ENCODE measurements at regions not wholly inside any gene's neighbourhood (a gene's known extent, or its start where the extent isn't known, plus 50 kb on each side); places are given as distances from the start of the nearest gene placed in this dataset.
"Not testable (repeated sequence)": the region's sequence is repeated elsewhere in the genome, so short reads cannot be mapped to it uniquely, and the experiment has no call there.

DNA sequence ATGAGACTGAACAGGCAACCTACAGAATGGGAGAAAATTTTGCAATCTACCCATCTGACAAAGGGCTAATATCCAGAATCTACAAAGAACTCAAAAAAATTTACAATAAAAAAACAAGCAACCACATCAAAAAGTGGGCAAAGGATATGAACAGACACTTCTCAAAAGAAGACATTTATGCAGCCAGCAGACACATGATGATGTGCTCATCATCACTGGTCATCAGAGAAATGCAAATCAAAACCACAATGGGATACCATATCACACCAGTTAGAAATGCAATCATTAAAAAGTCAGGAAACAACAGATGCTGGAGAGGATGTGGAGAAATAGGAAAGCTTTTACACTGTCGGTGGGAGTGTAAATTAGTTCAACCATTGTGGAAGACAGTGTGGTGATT lies 51.7 kb upstream of the PAXBP1 start:
- DNase-seq: not testable (repeated sequence)

DNA sequence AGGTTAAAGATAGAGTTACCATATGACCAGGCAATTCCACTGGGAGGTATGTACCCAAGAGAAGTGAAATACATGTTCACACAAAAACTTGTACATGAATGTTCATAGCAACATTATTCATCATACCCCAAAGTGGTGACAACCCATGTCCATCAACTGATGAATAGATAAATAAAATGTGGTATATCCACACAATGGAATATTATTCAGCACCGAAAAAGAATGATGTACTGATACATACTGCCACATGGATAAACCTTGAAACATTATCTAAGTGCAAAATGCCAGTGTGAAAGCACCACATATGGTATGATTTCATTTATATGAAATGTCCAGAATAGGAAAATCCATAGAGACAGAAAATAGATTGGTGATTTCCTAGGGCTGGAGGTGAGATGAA lies 53.4 kb upstream of the PAXBP1 start:
- no peak for DNase-seq

DNA sequence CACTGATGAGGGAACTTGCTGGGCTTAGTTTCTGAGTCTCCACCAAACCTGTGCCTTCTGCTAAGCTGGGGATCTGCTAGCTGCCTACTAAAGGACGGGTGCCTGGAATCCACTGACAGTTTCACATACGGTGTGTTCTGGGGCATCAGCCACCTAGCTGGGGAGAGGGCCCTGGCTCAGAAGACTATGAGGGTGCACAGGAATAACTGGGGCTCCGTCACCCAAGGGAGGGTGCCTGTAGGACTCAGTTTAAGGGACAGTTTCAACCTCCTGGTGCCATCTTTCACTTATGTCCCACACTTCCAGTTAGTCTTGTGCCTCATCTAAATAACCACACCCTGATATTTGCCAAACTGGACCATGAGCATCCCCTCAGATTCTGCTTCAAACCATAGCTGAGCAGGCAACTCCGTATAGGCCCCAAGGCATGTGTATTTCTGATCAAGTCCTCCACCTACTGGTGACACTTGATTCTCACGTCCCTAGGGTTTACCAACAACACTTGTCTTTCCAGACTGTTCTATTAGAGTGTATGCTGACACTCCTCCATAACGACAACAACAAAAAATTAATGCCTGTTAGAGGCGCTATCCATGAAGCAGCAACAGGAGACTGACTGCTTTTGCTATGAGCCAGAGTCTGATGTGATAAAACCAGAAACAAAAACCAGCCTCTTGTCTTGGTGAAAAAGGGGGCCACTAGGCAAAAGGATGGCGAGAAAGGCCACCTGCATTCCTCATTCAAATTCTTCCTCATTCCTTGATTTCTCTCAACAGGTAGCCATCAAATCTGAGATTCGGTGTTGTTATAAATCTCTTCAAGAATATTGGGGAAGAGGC lies 55.0 kb upstream of the PAXBP1 start:
- DNase-seq: peak; percentile 51

DNA sequence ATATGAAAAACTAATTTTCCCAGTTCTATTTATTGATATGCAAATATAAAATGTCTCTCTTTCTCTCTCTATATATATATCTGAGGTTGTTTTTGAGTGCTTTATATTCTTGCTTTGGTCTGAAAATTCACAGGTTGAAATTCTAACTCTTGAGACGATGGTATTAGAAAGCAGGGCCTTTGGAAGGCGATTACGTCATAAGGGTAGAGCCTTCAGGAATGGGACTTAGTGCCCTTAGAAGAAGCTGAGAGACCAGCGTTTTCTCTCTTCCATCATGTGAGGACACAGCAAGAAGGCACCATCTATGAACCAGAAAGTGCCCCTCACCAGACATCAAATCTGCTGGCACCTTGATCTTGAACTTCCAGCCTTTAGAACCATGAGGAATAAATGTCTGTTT lies 57.4 kb upstream of the PAXBP1 start:
- no peak for DNase-seq

DNA sequence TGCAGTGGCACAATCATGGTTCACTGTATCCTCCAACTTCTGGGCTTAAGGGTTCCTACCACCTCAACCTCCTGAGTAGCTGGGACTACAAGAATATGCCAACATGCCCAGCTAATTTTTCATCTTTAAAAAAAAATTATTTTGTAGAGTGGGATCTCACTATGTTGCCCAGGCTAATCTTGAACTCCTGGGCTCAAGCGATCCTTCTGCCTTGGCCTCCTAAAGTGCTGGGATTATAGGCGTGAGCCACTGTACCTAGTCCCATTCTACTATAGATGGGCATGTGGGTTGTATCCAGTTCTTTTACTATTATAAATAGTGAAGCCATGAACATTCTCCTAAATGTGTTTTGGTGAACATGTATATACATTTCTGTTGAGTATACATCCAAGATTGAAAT lies 57.9 kb upstream of the PAXBP1 start:
- no peak for DNase-seq

DNA sequence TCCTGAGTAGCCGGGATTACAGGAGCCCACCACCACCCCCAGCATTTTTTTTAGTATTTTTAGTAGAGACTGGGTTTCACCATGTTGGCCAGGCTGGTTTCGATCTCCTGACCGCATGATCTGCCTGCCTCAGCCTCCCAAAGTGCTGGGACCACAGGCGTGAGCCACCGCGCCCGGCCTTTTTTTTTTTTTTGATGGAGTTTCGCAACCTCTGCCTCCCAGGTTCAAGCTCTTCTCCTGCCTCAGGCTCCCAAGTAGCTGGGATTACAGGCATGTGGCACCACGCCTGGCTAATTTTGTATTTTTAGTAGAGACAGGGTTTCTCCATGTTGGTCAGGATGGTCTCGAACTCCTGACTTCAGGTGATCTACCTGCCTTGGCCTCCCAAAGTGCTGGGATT lies 60.2 kb upstream of the PAXBP1 start:
- not testable (repeated sequence) for DNase-seq

DNA sequence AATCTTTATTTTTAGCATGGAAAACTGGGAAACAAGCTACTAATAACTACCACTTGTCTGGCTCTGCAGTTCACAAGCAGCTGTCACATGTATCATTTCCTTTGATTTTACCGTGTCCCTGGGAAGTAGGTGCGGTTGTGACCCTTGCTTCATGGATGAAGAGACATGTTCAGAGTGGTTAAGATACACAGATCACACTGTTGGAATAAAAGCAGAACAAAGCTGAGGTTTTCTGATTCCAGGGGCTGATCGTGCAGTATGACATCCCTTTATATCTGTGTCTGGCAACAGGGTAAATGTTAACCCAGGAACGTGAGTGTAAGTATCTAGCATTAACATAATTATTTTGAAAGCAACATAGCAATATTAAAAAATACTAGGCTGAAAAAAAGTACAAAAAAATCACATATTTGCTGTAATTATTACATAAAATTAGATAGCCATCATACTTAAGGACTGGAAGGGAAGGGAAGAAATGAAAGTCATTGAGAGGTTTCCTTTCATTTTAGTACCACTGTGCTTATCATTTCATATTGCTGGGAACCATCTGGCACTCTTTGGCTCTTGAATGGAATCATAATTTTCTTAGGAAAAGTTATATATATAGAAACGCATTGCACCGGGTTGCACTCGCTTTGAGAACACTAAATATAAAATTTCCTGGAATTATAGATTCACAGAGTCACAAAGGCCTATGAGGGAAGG lies 62.8 kb upstream of the PAXBP1 start:
- no peak for DNase-seq

DNA sequence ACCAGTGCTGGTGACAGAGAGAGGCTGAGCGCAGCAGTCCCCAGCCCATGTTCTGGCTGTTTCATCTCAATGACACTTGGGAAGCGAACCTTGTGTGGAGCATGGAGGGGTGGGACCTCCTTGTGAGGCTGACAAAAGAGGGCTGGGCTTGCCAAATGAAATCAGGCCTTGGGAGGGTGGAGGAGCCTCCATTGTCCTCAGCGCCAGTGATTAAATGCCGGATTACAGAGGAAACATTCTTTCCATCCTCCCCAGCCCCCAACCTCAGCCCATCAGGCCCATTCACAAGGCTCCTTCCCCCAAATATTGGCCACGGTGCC lies 63.3 kb upstream of the PAXBP1 start:
- no peak for DNase-seq

DNA sequence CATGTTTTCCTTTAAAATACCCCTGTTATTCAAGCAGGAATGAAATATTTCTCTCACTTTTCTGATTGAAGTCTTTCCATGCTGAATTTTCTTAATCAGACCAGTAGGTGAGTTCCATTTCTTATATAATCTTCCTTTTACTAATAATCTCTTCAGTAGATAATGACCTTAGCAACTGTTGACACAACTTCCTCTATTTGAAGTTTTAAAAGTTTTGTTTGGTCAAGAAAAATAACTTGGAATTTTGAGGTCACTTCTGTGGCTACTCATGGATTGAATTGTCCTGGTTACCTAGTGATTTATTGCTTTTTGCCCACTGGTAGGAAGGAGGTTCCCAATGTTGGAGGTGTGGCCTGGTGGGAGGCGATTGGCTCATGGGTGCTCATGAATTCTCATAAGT lies 70.6 kb upstream of the PAXBP1 start:
- no peak for DNase-seq

DNA sequence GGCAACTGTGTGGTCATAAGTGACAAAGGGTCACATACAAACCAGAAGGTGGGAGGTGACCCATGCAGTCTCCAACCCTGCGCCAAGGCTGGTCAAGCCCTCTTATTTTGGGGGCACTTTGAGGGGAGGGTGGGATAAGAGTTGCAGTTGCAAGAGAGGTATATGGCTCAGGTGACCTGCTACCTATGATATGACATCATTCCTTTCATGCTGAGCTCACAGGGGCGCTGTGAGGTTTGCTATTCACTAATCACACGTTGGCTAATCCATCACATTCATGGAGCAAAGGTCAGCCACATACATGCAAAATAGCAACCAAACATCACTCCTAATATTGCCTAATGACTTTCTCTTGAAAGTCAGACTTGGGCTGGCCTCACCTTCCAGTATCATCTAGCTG lies 72.0 kb upstream of the PAXBP1 start:
- DNase-seq: no peak

DNA sequence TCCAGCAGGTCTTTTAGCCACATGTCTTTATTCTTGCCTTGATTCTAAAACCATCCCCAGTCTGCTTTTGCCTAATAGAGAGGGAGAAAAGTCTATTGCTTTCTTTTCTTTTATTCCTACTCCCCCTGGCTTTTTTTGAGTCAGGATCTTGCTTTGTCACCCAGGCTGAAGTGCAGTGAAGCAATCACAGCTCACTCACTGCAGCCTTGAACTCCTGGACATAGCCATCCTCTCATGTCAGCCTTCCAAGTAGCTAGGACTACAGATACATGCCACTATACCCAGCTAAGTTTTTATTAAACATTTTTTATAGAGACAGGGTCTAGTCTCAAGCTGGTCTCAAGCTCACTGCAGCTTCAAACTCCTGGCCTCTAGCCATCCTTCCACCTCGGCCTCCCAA lies 72.5 kb upstream of the PAXBP1 start:
- no peak for DNase-seq

DNA sequence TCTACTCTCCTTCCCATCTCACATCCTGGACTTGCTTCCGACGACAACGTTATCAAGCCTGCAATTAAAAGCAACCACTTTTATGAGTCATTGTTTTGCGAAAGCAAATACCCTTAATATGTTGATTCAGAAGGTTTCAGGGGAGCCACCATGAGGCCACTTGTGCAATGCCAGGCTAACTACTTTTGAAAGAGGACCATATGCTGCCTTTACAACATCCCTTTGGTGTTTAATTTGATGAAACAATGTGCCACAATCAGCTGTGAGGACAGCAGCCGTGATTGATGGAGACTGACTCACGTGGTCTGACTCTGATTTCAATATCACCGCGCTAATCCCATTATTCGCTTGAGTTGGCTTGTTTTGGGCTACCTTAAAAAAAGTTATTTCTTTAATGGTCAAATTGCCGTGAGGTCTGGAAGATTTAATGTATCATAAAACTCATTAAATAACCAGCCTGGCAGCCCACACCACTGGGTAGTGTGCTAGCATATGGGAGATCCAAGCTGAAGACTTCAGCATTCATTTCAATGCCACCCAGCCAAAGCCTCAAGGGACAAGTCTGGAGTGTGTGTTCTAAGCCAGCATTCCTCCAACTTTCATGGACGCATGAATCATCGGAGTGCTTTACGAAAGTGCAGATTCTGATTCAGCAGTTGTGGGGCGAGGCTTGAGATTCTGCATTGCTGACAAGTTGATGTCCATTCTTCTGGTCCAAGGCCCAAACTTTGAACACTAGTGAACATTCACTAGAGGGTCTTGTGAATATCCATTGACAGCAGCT lies 73.3 kb upstream of the PAXBP1 start:
- no peak for DNase-seq

DNA sequence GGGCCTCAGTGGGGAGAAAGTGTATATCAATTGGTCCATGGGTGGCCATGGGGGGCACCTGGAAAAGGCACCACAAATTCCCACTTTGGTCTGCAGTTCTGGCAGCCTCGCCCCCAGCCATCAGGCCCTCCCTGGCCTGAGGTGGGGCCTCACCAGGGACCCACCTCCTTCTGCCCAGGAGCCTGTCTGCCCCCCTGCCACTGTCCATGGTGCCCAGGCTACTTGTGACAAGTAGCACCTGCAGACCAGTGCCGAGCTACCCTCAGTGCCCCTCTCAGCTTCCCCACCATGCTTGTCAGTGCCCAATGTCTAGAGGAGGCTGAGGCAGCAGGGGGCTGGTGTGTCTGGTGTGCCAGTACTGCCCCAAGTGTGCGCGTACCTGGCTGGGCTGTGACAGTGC lies 87.1 kb upstream of the PAXBP1 start:
- DNase-seq: no peak

DNA sequence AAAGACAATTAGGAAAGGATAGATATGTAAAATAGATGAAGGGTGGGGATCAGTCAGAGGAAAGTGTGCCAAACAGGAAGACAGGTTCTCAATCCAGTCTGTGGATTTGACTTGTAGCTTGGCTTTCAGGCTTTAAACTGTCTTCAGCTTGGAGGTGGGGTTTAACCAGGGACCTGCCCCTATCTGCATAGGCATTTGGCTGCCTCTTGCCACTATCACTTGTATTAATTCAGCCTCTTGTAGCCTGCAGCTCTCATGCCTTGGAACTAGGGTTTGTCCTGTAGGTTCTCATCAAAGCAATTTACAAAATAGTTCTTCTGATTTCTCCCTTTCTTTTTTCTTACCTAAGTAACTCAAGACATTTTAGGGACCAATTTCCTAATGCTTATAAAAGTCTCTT lies 88.8 kb upstream of the PAXBP1 start:
- DNase-seq: no peak

DNA sequence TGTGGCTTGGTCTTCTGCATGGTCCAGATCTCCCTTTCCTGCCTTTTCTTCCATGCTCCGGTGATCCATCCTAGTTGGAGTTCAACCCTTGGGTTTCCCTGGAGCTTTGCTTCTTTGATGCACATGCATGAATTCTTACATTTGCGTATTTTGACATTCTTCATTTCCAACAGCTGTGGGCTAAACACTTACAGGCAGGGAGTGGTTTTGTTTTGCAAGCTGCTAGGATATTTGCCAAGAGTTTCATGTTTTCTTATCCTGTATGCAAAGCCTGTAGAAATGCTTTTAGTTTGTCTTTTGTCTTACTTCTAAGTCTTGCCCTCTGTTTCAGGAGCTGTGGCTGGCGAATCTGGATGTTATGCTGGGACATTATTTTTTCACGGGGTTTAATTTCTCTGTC lies 90.3 kb upstream of the PAXBP1 start:
- DNase-seq: no peak

DNA sequence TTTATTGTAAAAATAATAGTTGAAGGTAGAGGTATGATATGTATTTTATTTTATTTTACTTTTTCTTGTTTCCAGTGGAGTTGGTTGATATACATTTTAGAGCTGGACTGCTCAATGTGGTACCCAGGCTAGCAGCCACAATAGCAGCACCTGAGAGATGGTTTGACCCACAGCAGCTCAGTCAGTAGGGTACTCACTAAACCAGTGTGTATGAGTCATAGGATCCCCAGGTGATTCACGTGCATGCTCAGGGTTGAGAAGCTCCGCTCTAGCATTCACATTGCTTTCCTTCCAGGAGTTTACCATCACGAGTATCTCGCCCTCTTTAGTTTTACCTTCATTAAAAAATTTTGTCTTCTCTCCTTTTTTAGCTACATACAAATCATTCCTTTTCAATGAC lies 96.0 kb upstream of the PAXBP1 start:
- no peak for DNase-seq

DNA sequence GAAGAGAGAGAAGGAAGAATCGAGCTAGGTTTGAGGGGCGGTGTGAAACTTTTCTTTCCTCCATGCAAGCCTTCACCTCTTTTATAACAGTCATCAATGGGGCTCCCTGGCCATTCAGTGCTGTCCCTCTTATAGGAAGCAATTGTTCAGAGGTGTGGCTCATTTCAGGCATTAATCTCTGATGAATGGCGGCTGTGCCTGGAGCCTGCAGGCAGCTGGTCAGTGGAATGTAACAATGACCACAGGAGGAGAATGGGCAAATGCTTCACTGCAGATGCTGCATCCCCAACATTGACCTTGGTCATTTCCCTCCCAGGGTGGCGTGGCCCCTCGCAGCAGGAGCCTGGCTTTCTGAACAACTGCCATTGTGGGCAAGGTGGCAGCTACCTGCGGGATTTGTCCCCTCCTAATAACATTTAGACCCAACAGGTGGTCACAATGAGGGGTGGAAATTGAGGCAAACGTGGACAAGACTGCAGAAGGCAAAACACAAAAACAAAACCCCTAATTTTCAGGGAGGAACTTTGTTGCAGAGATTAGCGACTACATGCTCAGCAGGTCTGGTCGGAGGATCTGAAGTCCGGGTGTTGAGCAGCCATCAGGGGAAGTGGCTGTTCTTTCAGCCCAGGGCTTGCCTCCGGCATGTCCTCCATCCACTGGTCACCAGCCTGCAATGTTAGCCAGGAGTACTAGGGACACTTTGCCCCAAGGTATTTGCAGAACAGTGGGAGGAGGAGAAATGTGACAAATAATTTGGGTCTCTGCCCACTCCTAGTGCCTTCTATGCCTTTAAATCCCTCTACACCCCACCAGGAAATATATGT lies 97.3 kb upstream of the PAXBP1 start:
- DNase-seq: no peak

DNA sequence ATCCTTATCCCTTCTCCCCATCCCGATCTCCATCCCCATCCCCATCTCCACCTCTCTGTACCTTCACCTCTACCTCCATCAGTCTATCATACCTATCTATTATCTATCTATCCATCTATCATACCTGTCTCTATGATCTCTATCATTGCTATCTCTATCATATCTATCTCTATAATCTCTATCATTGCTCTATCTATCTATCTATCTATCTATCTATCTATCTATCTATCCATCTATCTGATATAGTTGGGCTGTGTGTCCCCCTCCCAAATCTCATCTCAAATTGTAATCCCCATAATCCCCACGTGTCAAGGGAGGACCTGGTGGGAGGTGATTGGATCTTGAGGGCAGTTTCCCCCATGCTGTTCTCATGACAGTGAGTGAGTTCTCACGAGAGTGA lies 97.9 kb upstream of the PAXBP1 start:
- DNase-seq: no peak

DNA sequence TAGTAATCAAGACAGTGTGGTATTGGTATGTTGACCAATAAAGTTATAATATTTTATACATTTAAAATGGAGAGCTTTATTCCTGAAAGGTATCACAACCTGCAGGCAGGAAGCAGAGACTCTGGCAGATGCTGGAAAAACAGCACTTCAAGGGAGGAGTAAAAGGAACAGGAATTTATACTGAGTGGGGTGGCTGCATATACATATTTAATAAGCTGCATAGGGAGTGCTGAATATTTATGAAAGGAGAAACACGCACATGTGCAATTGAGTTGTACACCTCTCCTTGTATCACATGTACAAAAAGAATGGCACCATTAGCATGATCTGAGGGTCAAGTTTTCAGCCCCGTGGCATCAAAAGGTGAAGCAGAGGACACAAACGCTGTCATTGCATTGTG lies 104.9 kb upstream of the PAXBP1 start:
- DNase-seq: no peak

DNA sequence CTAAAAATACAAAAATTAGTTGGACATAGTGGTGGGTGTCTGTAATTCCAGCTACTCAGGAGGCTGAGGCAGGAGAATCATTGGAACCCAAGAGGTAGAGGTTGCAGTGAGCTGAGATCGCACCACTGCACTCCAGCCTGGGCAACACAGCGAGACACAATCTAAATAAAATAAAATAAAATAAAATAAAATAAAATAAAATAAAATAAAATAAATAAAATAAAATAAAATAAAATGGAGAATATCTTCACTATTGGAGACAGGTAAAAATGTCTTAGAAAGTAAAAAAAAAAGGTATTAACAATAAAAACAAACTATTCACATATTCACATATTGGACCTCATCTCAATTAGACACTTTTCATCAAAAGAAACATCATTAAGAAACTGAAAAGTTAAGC lies 106.3 kb upstream of the PAXBP1 start:
- not testable (repeated sequence) for DNase-seq

DNA sequence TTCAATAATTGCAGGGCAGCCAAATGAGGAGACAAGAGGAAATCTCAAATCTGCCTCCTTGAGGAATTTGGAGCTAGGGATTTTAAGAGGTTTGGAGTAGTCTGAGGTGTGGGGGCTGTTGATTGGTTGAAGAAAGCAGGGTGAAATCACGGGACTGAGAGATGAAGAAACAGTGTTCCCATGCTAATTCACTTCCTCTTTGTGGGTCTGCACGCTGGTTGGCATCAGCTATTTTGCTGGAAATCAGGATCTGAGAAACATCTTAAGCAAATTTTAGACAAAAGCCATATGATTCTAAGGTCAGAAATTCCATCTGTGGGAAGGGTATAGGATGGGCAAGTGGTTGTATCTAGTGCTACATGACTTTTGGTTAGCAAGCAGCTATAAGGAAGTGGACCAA lies 107.1 kb upstream of the PAXBP1 start:
- no peak for DNase-seq

DNA sequence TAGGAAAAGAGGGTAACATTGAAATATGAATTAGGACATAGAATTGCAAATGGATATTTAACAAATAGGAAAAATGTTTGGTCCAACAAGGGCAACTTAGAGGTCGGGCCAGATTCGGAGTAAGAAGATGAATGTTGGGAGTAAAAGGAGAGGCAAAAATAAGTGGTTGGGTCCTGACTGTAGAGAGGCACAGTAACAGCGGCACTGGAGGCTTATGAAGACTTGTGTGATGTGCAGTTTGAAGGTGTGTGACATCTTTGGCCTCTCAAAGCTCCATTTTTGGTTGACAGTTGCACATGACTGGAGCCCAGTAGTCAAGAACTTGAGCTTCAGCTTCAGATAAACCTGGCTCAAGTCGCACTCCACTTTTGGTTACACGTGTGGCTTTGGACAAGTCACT lies 109.9 kb upstream of the PAXBP1 start:
- DNase-seq: no peak

DNA sequence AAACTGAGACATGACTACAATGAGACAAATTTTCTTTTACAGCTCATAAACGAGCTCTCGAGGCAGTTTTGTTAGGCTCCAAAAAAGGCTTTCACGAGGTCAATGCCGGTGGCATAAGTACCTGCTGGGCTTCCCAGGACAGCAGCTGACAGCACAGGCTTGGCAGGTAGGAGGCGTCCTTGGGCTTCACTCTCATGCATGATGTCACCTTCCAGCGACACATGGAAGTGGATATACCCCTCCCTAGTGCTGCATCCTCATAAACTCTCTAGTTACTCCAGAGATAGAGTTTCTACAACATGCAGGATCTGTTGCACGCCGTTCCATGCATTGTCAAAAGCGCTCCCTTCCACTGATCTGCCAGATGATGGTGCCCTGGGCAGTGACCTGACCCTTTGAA lies 112.5 kb upstream of the PAXBP1 start:
- no peak for DNase-seq

Measured in CD4-positive, alpha-beta T cell treated with Interleukin-10 for 1 hour (primary cell).